Mesendoderm (in vitro differentiated cells): ENCODE measurements at regions not wholly inside any gene's neighbourhood (a gene's known extent, or its start where the extent isn't known, plus 50 kb on each side); places are given as distances from the start of the nearest gene placed in this dataset.
A peak's percentile ranks its signal among the peaks of the same experiment; 100 is the strongest.

Experiments used
- DNase-seq: peaks from one replicate; pipeline ENCODE4 v3.0.0; 2013
- H2AK5ac ChIP-seq: 2 replicates; pipeline ENCODE4 v1.6.1; 2013; ENCODE audit warnings: low read length, inconsistent platforms
- H2BK120ac ChIP-seq: 2 replicates; pipeline ENCODE4 v1.6.1; 2013; ENCODE audit warnings: low read depth, mild to moderate bottlenecking, low read length, moderate library complexity, mixed read lengths
- H2BK15ac ChIP-seq: replicated peaks from 2 replicates; pipeline ENCODE4 v1.6.1; 2013; ENCODE audit warnings: low read depth, mild to moderate bottlenecking, moderate library complexity
- H2BK5ac ChIP-seq: 2 replicates; pipeline ENCODE4 v1.6.1; 2013; ENCODE audit warnings: low read length, inconsistent platforms
- H3K18ac ChIP-seq: 2 replicates; pipeline ENCODE4 v1.6.1; 2013; ENCODE audit warnings: mild to moderate bottlenecking, low read length, mixed read lengths
- H3K23ac ChIP-seq: one replicate; pipeline ENCODE4 v1.6.1; 2013; ENCODE audit warnings: low read length
- H3K27ac ChIP-seq: 2 replicates; pipeline ENCODE4 v1.5.1; 2013; ENCODE audit warnings: low read depth, mild to moderate bottlenecking, inconsistent platforms, low read length, moderate library complexity
- H3K27me3 ChIP-seq: 2 replicates; pipeline ENCODE4 v1.6.1; 2013; ENCODE audit warnings: low read length, control low read depth, mild to moderate bottlenecking, inconsistent platforms; ENCODE audit not compliant: insufficient read depth, poor library complexity
- H3K36me3 ChIP-seq: 2 replicates; pipeline ENCODE4 v1.6.1; 2013; ENCODE audit warnings: low read length, inconsistent platforms; ENCODE audit not compliant: control insufficient read depth, insufficient read depth
- H3K4ac ChIP-seq: one replicate; pipeline ENCODE4 v1.6.1; 2013; ENCODE audit warnings: low read depth, mild to moderate bottlenecking, low read length, moderate library complexity
- H3K4me1 ChIP-seq: 2 replicates; pipeline ENCODE4 v1.6.1; 2013; ENCODE audit warnings: low read depth, low read length, inconsistent platforms; ENCODE audit not compliant: control insufficient read depth
- H3K4me2 ChIP-seq: 2 replicates; pipeline ENCODE4 v1.6.1; 2013; ENCODE audit warnings: low read length
- H3K4me3 ChIP-seq: 2 replicates; pipeline ENCODE4 v1.5.1; 2013; ENCODE audit warnings: mild to moderate bottlenecking, low read length
- H3K56ac ChIP-seq: one replicate; pipeline ENCODE4 v1.6.1; 2013; ENCODE audit warnings: low read length
- H3K79me1 ChIP-seq: 2 replicates; pipeline ENCODE4 v1.6.1; 2013; ENCODE audit warnings: low read length, inconsistent platforms
- H3K79me2 ChIP-seq: 2 replicates; pipeline ENCODE4 v1.6.1; 2013; ENCODE audit warnings: mild to moderate bottlenecking, low read length; ENCODE audit not compliant: control insufficient read depth, insufficient read depth
- H3K9ac ChIP-seq: 2 replicates; pipeline ENCODE4 v1.6.1; 2013; ENCODE audit warnings: low read length, inconsistent platforms
- H4K5ac ChIP-seq: one replicate; pipeline ENCODE4 v1.6.1; 2013; ENCODE audit warnings: low read length
- H4K8ac ChIP-seq: one replicate; pipeline ENCODE4 v1.6.1; 2013; ENCODE audit warnings: low read depth, mild to moderate bottlenecking, control low read depth, low read length, moderate library complexity
- WGBS: extraction: QIAGEN DNeasy Blood & Tissue Kit; methylation state at CpG from one replicate; pipeline ENCODE4 v1.1.7; 2013; ENCODE audit warnings: low lambda C conversion rate, missing lambda C conversion rate; ENCODE audit not compliant: insufficient coverage; ENCODE audit errors: extremely low coverage; 5-methylcytosine and 5-hydroxymethylcytosine counted together

- Histone ChIP-seq H3K4me1 (no peaks in the 10 kb centered on the region), H2BK15ac (no peak overlapping the region), H3K4me3 (no peak overlapping the region), H2BK120ac (no peak overlapping the region), H3K27ac (no peak overlapping the region), H3K56ac (no peak overlapping the region), H3K9ac (no peak overlapping the region), H3K27me3 (no peaks in the 10 kb centered on the region), H3K79me1 (no peaks in the 10 kb centered on the region), H3K4ac (no peak overlapping the region), H3K4me2 (no peak overlapping the region), H3K79me2 (no peaks in the 10 kb centered on the region), H4K8ac (no peak overlapping the region), H3K18ac (no peak overlapping the region), H2BK5ac (no peak overlapping the region), H3K23ac (no peak overlapping the region), H2AK5ac (no peak overlapping the region), H3K36me3 (no peaks in the 10 kb centered on the region), H4K5ac (no peak overlapping the region)
- no CpG with 5 or more reads among the region's 8 CpGs for WGBS
- no peak for DNase-seq
Measured at GRCh38 chr9:16236311-16236710, 634.2 kb downstream of the BNC2 start.

GRCh38 chr9:16236882-16237281 lies 633.6 kb downstream of the BNC2 start:
- Histone ChIP-seq H3K56ac (no peak overlapping the region), H3K79me1 (no peaks in the 10 kb centered on the region), H4K8ac (no peak overlapping the region), H4K5ac (no peak overlapping the region), H3K4me3 (no peak overlapping the region), H3K27me3 (no peaks in the 10 kb centered on the region), H2BK5ac (no peak overlapping the region), H2BK15ac (no peak overlapping the region), H3K23ac (no peak overlapping the region), H3K9ac (no peak overlapping the region), H3K18ac (no peak overlapping the region), H2AK5ac (no peak overlapping the region), H3K4me1 (no peaks in the 10 kb centered on the region), H3K79me2 (no peaks in the 10 kb centered on the region), H3K4ac (no peak overlapping the region), H3K36me3 (no peaks in the 10 kb centered on the region), H3K4me2 (no peak overlapping the region), H2BK120ac (no peak overlapping the region), H3K27ac (no peak overlapping the region)
- no peak for DNase-seq
- WGBS = no CpG with 5 or more reads among the region's 7 CpGs

- Histone ChIP-seq H3K9ac (no peak overlapping the region), H4K8ac (no peak overlapping the region), H3K4me1 (no peaks in the 10 kb centered on the region), H3K23ac (no peak overlapping the region), H3K36me3 (no peaks in the 10 kb centered on the region), H2BK120ac (no peak overlapping the region), H4K5ac (no peak overlapping the region), H3K27ac (no peak overlapping the region), H3K4me3 (no peak overlapping the region), H3K79me1 (no peaks in the 10 kb centered on the region), H3K4me2 (no peak overlapping the region), H3K27me3 (no peaks in the 10 kb centered on the region), H2BK5ac (no peak overlapping the region), H2AK5ac (no peak overlapping the region), H3K79me2 (no peaks in the 10 kb centered on the region), H3K4ac (no peak overlapping the region), H2BK15ac (no peak overlapping the region), H3K18ac (no peak overlapping the region), H3K56ac (no peak overlapping the region)
- DNase-seq = no peak
- WGBS = no CpG with 5 or more reads among the region's 5 CpGs
Measured at GRCh38 chr9:16238623-16239138, 631.8 kb downstream of the BNC2 start.

- no peaks in the 10 kb centered on the region for H3K36me3 ChIP-seq
- H3K18ac ChIP-seq = no peak overlapping the region
- no peak overlapping the region for H3K4me2 ChIP-seq
- no peak overlapping the region for H4K5ac ChIP-seq
- no CpG with 5 or more reads among the region's 3 CpGs for WGBS
- no peak for DNase-seq
- no peak overlapping the region for H2BK15ac ChIP-seq
- no peak overlapping the region for H2AK5ac ChIP-seq
- H2BK5ac ChIP-seq = no peak overlapping the region
- no peak overlapping the region for H3K56ac ChIP-seq
- H3K4me1 ChIP-seq = no peaks in the 10 kb centered on the region
- no peaks in the 10 kb centered on the region for H3K79me1 ChIP-seq
- no peaks in the 10 kb centered on the region for H3K79me2 ChIP-seq
- H2BK120ac ChIP-seq = no peak overlapping the region
- H3K9ac ChIP-seq = no peak overlapping the region
- H3K4ac ChIP-seq = no peak overlapping the region
- H3K27ac ChIP-seq = no peak overlapping the region
- H3K4me3 ChIP-seq = no peak overlapping the region
- H3K27me3 ChIP-seq = no peaks in the 10 kb centered on the region
- no peak overlapping the region for H3K23ac ChIP-seq
- no peak overlapping the region for H4K8ac ChIP-seq
Measured at GRCh38 chr9:16241231-16241630, 629.2 kb downstream of the BNC2 start.

GRCh38 chr9:16243798-16244197 lies 626.7 kb downstream of the BNC2 start:
- H3K27me3 ChIP-seq = no peaks in the 10 kb centered on the region
- no peak overlapping the region for H3K4me2 ChIP-seq
- no peaks in the 10 kb centered on the region for H3K4me1 ChIP-seq
- H2AK5ac ChIP-seq = no peak overlapping the region
- H3K36me3 ChIP-seq = no peaks in the 10 kb centered on the region
- H3K4me3 ChIP-seq = no peak overlapping the region
- no CpG with 5 or more reads among the region's 5 CpGs for WGBS
- H3K79me1 ChIP-seq = no peaks in the 10 kb centered on the region
- no peak overlapping the region for H3K23ac ChIP-seq
- no peak overlapping the region for H3K56ac ChIP-seq
- no peaks in the 10 kb centered on the region for H3K79me2 ChIP-seq
- H3K27ac ChIP-seq = no peak overlapping the region
- H4K5ac ChIP-seq = no peak overlapping the region
- H2BK5ac ChIP-seq = no peak overlapping the region
- H3K4ac ChIP-seq = no peak overlapping the region
- H3K9ac ChIP-seq = no peak overlapping the region
- H4K8ac ChIP-seq = no peak overlapping the region
- no peak overlapping the region for H2BK120ac ChIP-seq
- no peak overlapping the region for H2BK15ac ChIP-seq
- H3K18ac ChIP-seq = no peak overlapping the region
- peak; percentile 65 for DNase-seq

GRCh38 chr9:16245756-16246440 lies 624.6 kb downstream of the BNC2 start:
- Histone ChIP-seq H3K27me3 (no peaks in the 10 kb centered on the region), H3K23ac (no peak overlapping the region)

More at GRCh38 chr9:16245756-16246440, 624.6 kb downstream of the BNC2 start:
- DNase-seq = no peak
- Histone ChIP-seq H2AK5ac (no peak overlapping the region), H4K8ac (no peak overlapping the region), H2BK15ac (no peak overlapping the region), H3K56ac (no peak overlapping the region), H3K4ac (no peak overlapping the region), H3K4me2 (no peak overlapping the region), H3K9ac (no peak overlapping the region), H3K4me3 (no peak overlapping the region), H3K18ac (no peak overlapping the region), H3K36me3 (no peaks in the 10 kb centered on the region), H2BK120ac (no peak overlapping the region), H3K27ac (no peak overlapping the region), H3K79me1 (no peaks in the 10 kb centered on the region), H4K5ac (no peak overlapping the region), H3K79me2 (no peaks in the 10 kb centered on the region), H3K4me1 (no peaks in the 10 kb centered on the region), H2BK5ac (no peak overlapping the region)
- no CpG with 5 or more reads among the region's 1 CpG for WGBS
